ENCODE measurements at regions not wholly inside any gene's neighbourhood (a gene's known extent, or its start where the extent isn't known, plus 50 kb on each side); places are given as distances from the start of the nearest gene placed in this dataset.

DNA sequence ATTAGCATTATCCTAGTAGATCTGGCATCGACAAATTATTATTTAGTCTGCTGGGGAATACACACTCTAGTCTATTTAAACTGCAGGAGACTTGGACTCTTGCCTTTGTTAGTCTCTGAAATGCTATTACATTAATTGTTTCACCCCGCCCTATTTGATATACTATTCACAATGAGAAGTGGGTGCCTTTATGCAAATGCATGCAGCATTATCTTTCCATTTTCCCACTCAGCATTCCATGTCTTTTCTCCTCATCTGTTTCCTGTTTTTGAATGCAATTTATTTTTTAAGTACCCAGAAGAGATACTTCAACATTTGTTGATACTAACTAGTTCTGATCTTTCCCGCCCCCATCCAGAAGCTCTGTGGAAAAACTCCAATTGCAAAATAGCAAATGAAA lies 395.3 kb upstream of the NXPH2 start:
- Histone ChIP-seq H3K36me3 (replicated peaks in 1 of 2; ENCODE audit: control insufficient read depth in 1 of 2, insufficient read depth in 2 of 2, low read length in 1 of 2) (no peaks in the 10 kb centered on the region), H3K4me3 (ENCODE audit: low read depth in 2 of 2, low read length in 1 of 2) (no peak overlapping the region), H3K4me2 (no peak overlapping the region), H4K20me1 (ENCODE audit: insufficient read depth) (no peaks in the 10 kb centered on the region), H2AFZ (ENCODE audit: low read depth) (no peak overlapping the region), H3K9me3 (no peaks in the 10 kb centered on the region), H3K9ac (no peak overlapping the region), H3K27me3 (ENCODE audit: insufficient read depth) (no peaks in the 10 kb centered on the region), H3K9me2 (no peaks in the 10 kb centered on the region), H3F3A (replicated peaks; ENCODE audit: insufficient read depth) (peaks cover 3% of the 10 kb centered on the region), H3K27ac (ENCODE audit: low read depth in 2 of 2, low read length in 1 of 2) (peak overlapping the region in 1 of 2 experiments; percentile 66; a peak in 1 of 4 replicates), H3K79me2 (ENCODE audit: insufficient read depth) (no peaks in the 10 kb centered on the region), H3K4me1 (ENCODE audit: control insufficient read depth in 1 of 2, insufficient read depth in 2 of 2, low read depth in 1 of 2, low read length in 1 of 2) (peaks cover 0 to 9% of the 10 kb centered on the region in 2 experiments; a peak in 2 of 4 replicates)
- DNase-seq = no peak
- POLR2A ChIA-PET = no interaction called here
- 30% methylated on average over 3 of the region's 3 CpGs for WGBS (ENCODE audit: low lambda C conversion rate)
- CTCF ChIA-PET = no interaction called here
- TF ChIP-seq GATA2 (CRISPR knock-in tag; IDR thresholded peaks at IDR 0.05) (0 out of 2 replicates have a peak, but pooled peaks have one; percentile 20), ELF1 (IDR thresholded peaks at IDR 0.05) (no peak)

DNA sequence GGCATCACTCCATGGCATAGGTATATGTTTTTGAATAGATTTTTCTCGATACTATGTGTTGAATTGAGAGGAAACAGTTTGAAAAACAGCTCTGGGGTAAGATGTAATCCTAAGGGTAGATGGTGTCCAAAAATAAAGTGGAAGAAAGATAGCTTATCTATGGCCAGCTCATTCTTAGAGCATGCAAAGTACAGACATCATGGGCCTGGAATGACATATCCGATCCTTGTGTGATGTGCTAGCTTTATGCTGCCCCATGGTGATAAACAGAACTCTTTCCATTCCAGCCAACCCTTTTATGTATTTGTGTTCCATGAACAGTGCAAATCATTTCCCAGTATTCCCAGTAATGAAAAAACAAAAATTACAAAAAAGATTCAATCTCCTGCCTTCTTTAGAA lies 390.2 kb upstream of the NXPH2 start:
- Histone ChIP-seq H3K9me3 (no peaks in the 10 kb centered on the region), H3K9ac (no peak overlapping the region), H3K27ac (ENCODE audit: low read depth in 2 of 2, low read length in 1 of 2) (no peak overlapping the region), H3F3A (replicated peaks; ENCODE audit: insufficient read depth) (peaks cover 3% of the 10 kb centered on the region), H3K36me3 (replicated peaks in 1 of 2; ENCODE audit: control insufficient read depth in 1 of 2, insufficient read depth in 2 of 2, low read length in 1 of 2) (no peaks in the 10 kb centered on the region), H2AFZ (ENCODE audit: low read depth) (no peak overlapping the region), H4K20me1 (ENCODE audit: insufficient read depth) (no peaks in the 10 kb centered on the region), H3K27me3 (ENCODE audit: insufficient read depth) (no peaks in the 10 kb centered on the region), H3K4me1 (ENCODE audit: control insufficient read depth in 1 of 2, insufficient read depth in 2 of 2, low read depth in 1 of 2, low read length in 1 of 2) (peaks cover 0 to 6% of the 10 kb centered on the region in 2 experiments; a peak in 2 of 4 replicates), H3K79me2 (ENCODE audit: insufficient read depth) (no peaks in the 10 kb centered on the region), H3K9me2 (no peaks in the 10 kb centered on the region), H3K4me2 (no peak overlapping the region), H3K4me3 (ENCODE audit: low read depth in 2 of 2, low read length in 1 of 2) (no peak overlapping the region)
- DNase-seq = no peak
- ChIA-PET CTCF (no interaction called here), POLR2A (no interaction called here)
- WGBS (ENCODE audit: low lambda C conversion rate) = 19% methylated on average over 2 of the region's 2 CpGs
- TF ChIP-seq RFX5 (IDR thresholded peaks at IDR 0.05; ENCODE audit: low read length) (no peak), JUND (IDR thresholded peaks at IDR 0.05) (no peak), GABPA (IDR thresholded peaks at IDR 0.05; ENCODE audit: low read depth) (no peak)
- TF ChIP-seq, protein P1, sequence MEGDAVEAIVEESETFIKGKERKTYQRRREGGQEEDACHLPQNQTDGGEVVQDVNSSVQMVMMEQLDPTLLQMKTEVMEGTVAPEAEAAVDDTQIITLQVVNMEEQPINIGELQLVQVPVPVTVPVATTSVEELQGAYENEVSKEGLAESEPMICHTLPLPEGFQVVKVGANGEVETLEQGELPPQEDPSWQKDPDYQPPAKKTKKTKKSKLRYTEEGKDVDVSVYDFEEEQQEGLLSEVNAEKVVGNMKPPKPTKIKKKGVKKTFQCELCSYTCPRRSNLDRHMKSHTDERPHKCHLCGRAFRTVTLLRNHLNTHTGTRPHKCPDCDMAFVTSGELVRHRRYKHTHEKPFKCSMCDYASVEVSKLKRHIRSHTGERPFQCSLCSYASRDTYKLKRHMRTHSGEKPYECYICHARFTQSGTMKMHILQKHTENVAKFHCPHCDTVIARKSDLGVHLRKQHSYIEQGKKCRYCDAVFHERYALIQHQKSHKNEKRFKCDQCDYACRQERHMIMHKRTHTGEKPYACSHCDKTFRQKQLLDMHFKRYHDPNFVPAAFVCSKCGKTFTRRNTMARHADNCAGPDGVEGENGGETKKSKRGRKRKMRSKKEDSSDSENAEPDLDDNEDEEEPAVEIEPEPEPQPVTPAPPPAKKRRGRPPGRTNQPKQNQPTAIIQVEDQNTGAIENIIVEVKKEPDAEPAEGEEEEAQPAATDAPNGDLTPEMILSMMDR (IDR thresholded peaks at IDR 0.05) = no peak

DNA sequence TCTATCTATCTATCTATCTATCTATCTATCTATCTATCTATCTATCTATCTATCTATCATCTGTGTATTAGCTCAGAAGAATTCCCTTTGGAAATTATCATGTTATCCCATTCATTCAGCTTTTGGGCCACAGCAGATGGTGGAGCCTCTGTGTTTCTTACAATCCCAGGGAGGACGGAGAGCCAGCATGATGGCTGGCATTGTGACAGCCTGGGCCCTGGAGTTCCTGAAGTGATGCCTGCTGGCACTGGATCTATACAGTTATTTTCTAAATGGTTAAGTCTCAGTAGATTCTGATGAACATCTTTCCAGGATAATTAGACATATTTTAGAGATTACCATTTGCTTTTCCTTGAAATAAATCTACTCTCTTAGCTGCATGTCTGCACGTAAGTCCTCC lies 385.4 kb upstream of the NXPH2 start:
- POLR2A ChIA-PET = no interaction called here
- Histone ChIP-seq H3K4me1 (ENCODE audit: control insufficient read depth in 1 of 2, insufficient read depth in 2 of 2, low read depth in 1 of 2, low read length in 1 of 2) (no peaks in the 10 kb centered on the region; a peak in 2 of 4 replicates), H3K9ac (no peak overlapping the region), H3K79me2 (ENCODE audit: insufficient read depth) (no peaks in the 10 kb centered on the region), H3K27ac (ENCODE audit: low read depth in 2 of 2, low read length in 1 of 2) (no peak overlapping the region; a peak in 1 of 4 replicates), H3F3A (replicated peaks; ENCODE audit: insufficient read depth) (peaks cover under 1% of the 10 kb centered on the region), H3K27me3 (ENCODE audit: insufficient read depth) (no peaks in the 10 kb centered on the region), H3K9me2 (no peaks in the 10 kb centered on the region), H3K36me3 (replicated peaks in 1 of 2; ENCODE audit: control insufficient read depth in 1 of 2, insufficient read depth in 2 of 2, low read length in 1 of 2) (no peaks in the 10 kb centered on the region), H3K9me3 (no peaks in the 10 kb centered on the region), H2AFZ (ENCODE audit: low read depth) (no peak overlapping the region), H4K20me1 (ENCODE audit: insufficient read depth) (no peaks in the 10 kb centered on the region), H3K4me3 (ENCODE audit: low read depth in 2 of 2, low read length in 1 of 2) (no peak overlapping the region), H3K4me2 (no peak overlapping the region)
- TF ChIP-seq RFX5 (IDR thresholded peaks at IDR 0.05; ENCODE audit: low read length) = no peak
- TF ChIP-seq, protein P2, sequence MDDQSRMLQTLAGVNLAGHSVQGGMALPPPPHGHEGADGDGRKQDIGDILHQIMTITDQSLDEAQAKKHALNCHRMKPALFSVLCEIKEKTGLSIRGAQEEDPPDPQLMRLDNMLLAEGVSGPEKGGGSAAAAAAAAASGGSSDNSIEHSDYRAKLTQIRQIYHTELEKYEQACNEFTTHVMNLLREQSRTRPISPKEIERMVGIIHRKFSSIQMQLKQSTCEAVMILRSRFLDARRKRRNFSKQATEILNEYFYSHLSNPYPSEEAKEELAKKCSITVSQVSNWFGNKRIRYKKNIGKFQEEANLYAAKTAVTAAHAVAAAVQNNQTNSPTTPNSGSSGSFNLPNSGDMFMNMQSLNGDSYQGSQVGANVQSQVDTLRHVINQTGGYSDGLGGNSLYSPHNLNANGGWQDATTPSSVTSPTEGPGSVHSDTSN (IDR thresholded peaks at IDR 0.05) = no peak
- TF ChIP-seq, protein P1 (IDR thresholded peaks at IDR 0.05) = no peak
- TF ChIP-seq TCF12 (IDR thresholded peaks at IDR 0.05) = no peak
- no peak for TF ChIP-seq ELF1 (IDR thresholded peaks at IDR 0.05)
- TF ChIP-seq, protein P3, sequence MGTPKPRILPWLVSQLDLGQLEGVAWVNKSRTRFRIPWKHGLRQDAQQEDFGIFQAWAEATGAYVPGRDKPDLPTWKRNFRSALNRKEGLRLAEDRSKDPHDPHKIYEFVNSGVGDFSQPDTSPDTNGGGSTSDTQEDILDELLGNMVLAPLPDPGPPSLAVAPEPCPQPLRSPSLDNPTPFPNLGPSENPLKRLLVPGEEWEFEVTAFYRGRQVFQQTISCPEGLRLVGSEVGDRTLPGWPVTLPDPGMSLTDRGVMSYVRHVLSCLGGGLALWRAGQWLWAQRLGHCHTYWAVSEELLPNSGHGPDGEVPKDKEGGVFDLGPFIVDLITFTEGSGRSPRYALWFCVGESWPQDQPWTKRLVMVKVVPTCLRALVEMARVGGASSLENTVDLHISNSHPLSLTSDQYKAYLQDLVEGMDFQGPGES (IDR thresholded peaks at IDR 0.05; ENCODE audit: low read depth, low read length) = no peak
- TF ChIP-seq, protein P4, sequence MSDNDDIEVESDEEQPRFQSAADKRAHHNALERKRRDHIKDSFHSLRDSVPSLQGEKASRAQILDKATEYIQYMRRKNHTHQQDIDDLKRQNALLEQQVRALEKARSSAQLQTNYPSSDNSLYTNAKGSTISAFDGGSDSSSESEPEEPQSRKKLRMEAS (IDR thresholded peaks at IDR 0.05; ENCODE audit: low read depth) = no peak
- no peak for TF ChIP-seq NFIC (IDR thresholded peaks at IDR 0.05; ENCODE audit: borderline replicate concordance)
- DNase-seq = no peak
- 35% methylated on average over 2 of the region's 2 CpGs for WGBS (ENCODE audit: low lambda C conversion rate)
- CTCF ChIA-PET = no interaction called here

Data from SK-N-SH (cell line).